B cell (primary cell): ENCODE measurements at regions not wholly inside any gene's neighbourhood (a gene's known extent, or its start where the extent isn't known, plus 50 kb on each side); places are given as distances from the start of the nearest gene placed in this dataset.

Source experiments
- ATAC-seq: fragments of 200-7000 bp; cut with Tn5 transposase; one replicate; pipeline ENCODE4 v1.10.0; 2021; ENCODE audit warnings: low read depth, mild to moderate bottlenecking, moderate number of reproducible peaks, moderate library complexity
- CTCF ChIA-PET: fragments of 350-600 bp; sonication (Branson Sonifier 250); formaldehyde crosslinking; loops from one replicate; lab custom pipeline; 2021; ENCODE audit warnings: antibody characterized with exemption, inconsistent platforms; lab: Charles Lee
- POLR2A ChIA-PET: fragments of 350-600 bp; sonication (Branson Sonifier 250); formaldehyde crosslinking; loops from one replicate; lab custom pipeline; 2021; ENCODE audit warnings: antibody characterized with exemption; lab: Charles Lee
- DNase-seq: peaks from one replicate; pipeline ENCODE4 v3.0.0; 2013
- H2AFZ ChIP-seq: 2 replicates; pipeline ENCODE4 v1.6.1; 2012; ENCODE audit warnings: mild to moderate bottlenecking, low read depth, low read length; ENCODE audit not compliant: insufficient read depth, poor library complexity, severe bottlenecking
- H3K27ac ChIP-seq, 2 donors: 1 replicate in 1 of 2; 2 replicates in 1 of 2; pipeline ENCODE4 v1.5.1; 2012 to 2013; ENCODE audit warnings: low read length in 2 of 2, mild to moderate bottlenecking in 2 of 2, moderate library complexity in 1 of 2
- H3K27me3 ChIP-seq, 4 experiments: fragments of 200-600 bp in 1 of 4; sonication (generic) in 1 of 4; replicated peaks in 1 of 4; 1 replicate in 2 of 4; 2 replicates in 2 of 4; pipeline versions ENCODE4 v1.6.1 to v1.7.0; 2013 to 2016; ENCODE audit warnings: low read length in 3 of 4, mild to moderate bottlenecking in 2 of 4, mixed read lengths in 1 of 4, moderate library complexity in 1 of 4; ENCODE audit not compliant: insufficient read depth in 4 of 4, control insufficient read depth in 3 of 4; ENCODE audit errors: control extremely low read depth in 1 of 4
- H3K36me3 ChIP-seq, 2 experiments: replicated peaks in 1 of 2; 1 replicate in 1 of 2; 2 replicates in 1 of 2; pipeline versions ENCODE4 v1.6.1 to v1.7.1; 2013; ENCODE audit warnings: low read length in 1 of 2; ENCODE audit not compliant: insufficient read depth in 2 of 2, control insufficient read depth in 1 of 2; ENCODE audit errors: control extremely low read depth in 1 of 2, extremely low read depth in 1 of 2
- H3K4me1 ChIP-seq, 2 donors: fragments of 200-600 bp in 1 of 2; sonication (generic) in 1 of 2; 1 replicate in 1 of 2; 2 replicates in 1 of 2; pipeline versions ENCODE4 v1.5.1 to v1.6.1; 2013 to 2017; ENCODE audit warnings: low read length in 2 of 2; ENCODE audit not compliant: control insufficient read depth in 2 of 2, insufficient read depth in 2 of 2
- H3K4me2 ChIP-seq: replicated peaks from 2 replicates; pipeline ENCODE3; 2012; ENCODE audit warnings: mild to moderate bottlenecking, low read depth, low read length; ENCODE audit not compliant: poor library complexity, severe bottlenecking
- H3K4me3 ChIP-seq, 5 experiments: fragments of 200-600 bp in 1 of 5; sonication (generic) in 1 of 5; 1 replicate in 3 of 5; 2 replicates in 2 of 5; pipeline versions ENCODE4 v1.5.1 to v1.7.0; 2011 to 2016; ENCODE audit warnings: low read length in 4 of 5, mild to moderate bottlenecking in 4 of 5, low read depth in 2 of 5, control low read depth in 1 of 5, moderate library complexity in 1 of 5; ENCODE audit not compliant: insufficient read depth in 1 of 5; ENCODE audit errors: control extremely low read depth in 1 of 5, extremely low read depth in 1 of 5
- H3K79me2 ChIP-seq: fragments of 200-600 bp; sonication (generic); one replicate; pipeline ENCODE4 v1.6.0; 2016; ENCODE audit warnings: low read length; ENCODE audit not compliant: control insufficient read depth, insufficient read depth
- H3K9ac ChIP-seq: fragments of 200-600 bp; sonication (generic); 2 replicates; pipeline ENCODE4 v1.6.1; 2017; ENCODE audit warnings: mild to moderate bottlenecking, low read length, moderate library complexity
- H3K9me3 ChIP-seq, 3 donors: one replicate each; pipeline versions ENCODE4 v1.6.1 to v1.7.1; 2013; ENCODE audit warnings: low read length in 2 of 3; ENCODE audit not compliant: control insufficient read depth in 2 of 3, insufficient read depth in 1 of 3; ENCODE audit errors: control extremely low read depth in 1 of 3
- H4K20me1 ChIP-seq: 2 replicates; pipeline ENCODE4 v1.6.0; 2012; ENCODE audit warnings: mild to moderate bottlenecking, low read length; ENCODE audit not compliant: insufficient read depth, control insufficient read depth, poor library complexity, severe bottlenecking
- H3K27ac Mint-ChIP-seq: one replicate; pipeline ENCODE4 v1.8.0; 2021; ENCODE audit warnings: mixed read lengths
- H3K27me3 Mint-ChIP-seq: one replicate; pipeline ENCODE4 v1.8.0; 2021; ENCODE audit warnings: mixed read lengths
- H3K4me1 Mint-ChIP-seq: one replicate; pipeline ENCODE4 v1.8.0; 2021; ENCODE audit warnings: mixed read lengths
- H3K4me3 Mint-ChIP-seq: one replicate; pipeline ENCODE4 v1.8.0; 2021; ENCODE audit warnings: mixed read lengths
- H3K9me3 Mint-ChIP-seq: one replicate; pipeline ENCODE4 v1.8.0; 2022; ENCODE audit warnings: mixed read lengths; ENCODE audit not compliant: insufficient read depth
- CTCF ChIP-seq: fragments of 200-600 bp; IDR thresholded peaks from one replicate; pipeline ENCODE4 v1.8.0; 2022; ENCODE audit warnings: antibody characterized with exemption, mild to moderate bottlenecking
- EZH2 ChIP-seq: IDR thresholded peaks from 2 replicates; pipeline ENCODE4 v1.6.1; 2012; ENCODE audit warnings: borderline replicate concordance, low read depth, mild to moderate bottlenecking, moderate library complexity, low read length; ENCODE audit not compliant: insufficient read depth, poor library complexity, severe bottlenecking
- WGBS: methylation state at CpG from one replicate; pipeline ENCODE4 v1.1.5; 2013; ENCODE audit warnings: missing lambda C conversion rate; ENCODE audit not compliant: insufficient coverage; 5-methylcytosine and 5-hydroxymethylcytosine counted together
- intact Hi-C: fragments of 100-400 bp; cut with micrococcal nuclease; formaldehyde crosslinking; loops from one replicate; pipeline ENCODE4 v1.10.0; 2022

- no peak overlapping the region for H3K4me2 ChIP-seq
- intact Hi-C loops = no loop called here
- H4K20me1 ChIP-seq = no peaks in the 10 kb centered on the region
- no CpG with 5 or more reads among the region's 10 CpGs for WGBS
- no peaks in the 10 kb centered on the region for H3K9me3 Mint-ChIP-seq
- no peak overlapping the region for H3K27ac Mint-ChIP-seq
- H3K27me3 ChIP-seq = no peaks in the 10 kb centered on the region
- H3K4me1 Mint-ChIP-seq = no peaks in the 10 kb centered on the region
- no peaks in the 10 kb centered on the region for H3K36me3 ChIP-seq
- no peak overlapping the region for H3K4me3 Mint-ChIP-seq
- no peak for TF ChIP-seq EZH2
- no peak for TF ChIP-seq CTCF
- ATAC-seq (no peak), DNase-seq (no peak)
- no peak overlapping the region for H3K4me3 ChIP-seq
- no peaks in the 10 kb centered on the region for H3K27me3 Mint-ChIP-seq
- H3K27ac ChIP-seq = no peak overlapping the region
- peaks cover 0 to 11% (median 0%) of the 10 kb centered on the region in 3 donors for H3K9me3 ChIP-seq
- CTCF ChIA-PET = no interaction called here
- no peaks in the 10 kb centered on the region for H3K4me1 ChIP-seq
- POLR2A ChIA-PET = no interaction called here
- no peaks in the 10 kb centered on the region for H3K79me2 ChIP-seq
- H3K9ac ChIP-seq = no peak overlapping the region
- no peak overlapping the region for H2AFZ ChIP-seq
These were observed 66.5 kb upstream of the MAGEB18 start for GRCh38 chrX:26071618-26072017.

DNA sequence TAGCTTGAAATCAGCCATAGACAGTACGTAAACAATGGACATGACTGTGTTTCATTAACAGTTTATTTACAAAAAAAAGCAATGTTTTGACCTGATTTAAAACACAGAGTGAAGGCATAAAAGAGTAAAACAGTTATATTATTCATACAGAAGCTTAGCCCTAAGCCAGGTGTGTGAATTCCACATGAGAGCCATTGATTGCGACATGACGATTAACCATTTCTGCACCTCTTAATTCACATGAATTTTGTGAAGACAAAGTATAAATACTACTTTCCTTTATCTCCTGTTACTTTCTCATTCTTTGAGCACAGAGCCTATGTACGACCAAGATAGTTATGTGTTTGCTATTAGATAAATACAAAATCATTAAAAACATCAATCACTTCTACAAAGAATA is 55.0 kb upstream of the MAGEB18 start:
- no peaks in the 10 kb centered on the region for H3K27me3 Mint-ChIP-seq
- POLR2A ChIA-PET = no interaction called here
- DNase-seq (no peak), ATAC-seq (no peak)
- Histone ChIP-seq H3K27me3 (no peaks in the 10 kb centered on the region), H3K27ac (no peak overlapping the region), H2AFZ (no peak overlapping the region), H3K9me3 (no peaks in the 10 kb centered on the region), H3K9ac (no peak overlapping the region), H3K36me3 (no peaks in the 10 kb centered on the region), H3K4me3 (no peak overlapping the region), H3K4me1 (no peaks in the 10 kb centered on the region), H4K20me1 (no peaks in the 10 kb centered on the region), H3K4me2 (no peak overlapping the region), H3K79me2 (no peaks in the 10 kb centered on the region)
- H3K27ac Mint-ChIP-seq = no peak overlapping the region
- H3K4me3 Mint-ChIP-seq = no peak overlapping the region
- CTCF ChIA-PET = no interaction called here
- TF ChIP-seq EZH2 (no peak), CTCF (no peak)
- no peaks in the 10 kb centered on the region for H3K4me1 Mint-ChIP-seq
- WGBS = no CpG with 5 or more reads among the region's 4 CpGs
- no peaks in the 10 kb centered on the region for H3K9me3 Mint-ChIP-seq
- intact Hi-C loops = no loop called here
